Mesenteric fat pad (tissue), 1 donor: ENCODE measurements at regions not wholly inside any gene's neighbourhood (a gene's known extent, or its start where the extent isn't known, plus 50 kb on each side); places are given as distances from the start of the nearest gene placed in this dataset.

Experiments
- DNase-seq: peaks from one replicate; pipeline ENCODE4 v3.0.0-alpha.2; 2020; ENCODE audit warnings: low spot score
- donor health status: DM: yes; HTN: yes; CAD: no.

- no peak for DNase-seq
Measured at GRCh38 chr4:181143250-181143854, 1099.8 kb upstream of the TENM3 start.

DNA sequence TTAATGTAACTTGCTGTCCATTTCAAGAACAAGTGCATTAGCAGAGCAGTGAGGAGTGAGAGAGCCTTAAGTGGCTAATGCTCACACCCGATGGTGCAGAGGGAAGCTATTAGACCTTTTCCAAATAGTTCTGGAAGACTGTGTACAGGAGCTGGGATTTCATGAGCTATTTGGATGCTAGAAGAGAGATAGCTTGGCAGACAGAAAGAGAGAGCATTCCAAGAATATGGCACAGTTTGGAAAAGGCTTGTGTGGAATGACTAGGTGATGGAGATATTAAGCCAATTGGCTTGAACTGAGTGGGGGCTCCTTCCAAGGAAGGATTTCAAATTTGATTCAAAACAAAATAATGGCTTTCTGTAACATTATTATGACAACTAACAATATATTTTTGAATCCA is 1097.2 kb upstream of the TENM3 start:
- DNase-seq = no peak

GRCh38 chr4:181147416-181147951 is 1095.7 kb upstream of the TENM3 start:
- DNase-seq = no peak

DNA sequence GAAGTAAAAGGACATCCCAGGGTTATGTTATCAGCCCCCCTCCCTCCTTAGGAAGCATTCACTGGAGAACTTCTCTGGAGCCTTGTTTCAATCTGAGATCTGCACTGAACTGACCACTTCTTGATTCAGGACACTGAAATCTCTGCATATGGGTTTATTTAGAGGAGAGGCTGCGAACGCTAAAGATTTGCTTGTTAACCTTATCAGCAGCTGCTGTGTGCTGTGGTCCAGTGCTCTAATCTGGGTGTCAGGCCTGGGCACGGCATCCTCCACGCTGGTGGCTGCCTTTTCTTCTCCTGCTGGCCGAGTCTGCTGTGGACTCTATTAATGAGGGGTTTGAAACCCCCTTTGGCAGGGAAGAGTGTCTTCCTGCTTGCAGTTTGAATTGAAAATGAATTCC is 1094.7 kb upstream of the TENM3 start:
- DNase-seq = no peak

DNA sequence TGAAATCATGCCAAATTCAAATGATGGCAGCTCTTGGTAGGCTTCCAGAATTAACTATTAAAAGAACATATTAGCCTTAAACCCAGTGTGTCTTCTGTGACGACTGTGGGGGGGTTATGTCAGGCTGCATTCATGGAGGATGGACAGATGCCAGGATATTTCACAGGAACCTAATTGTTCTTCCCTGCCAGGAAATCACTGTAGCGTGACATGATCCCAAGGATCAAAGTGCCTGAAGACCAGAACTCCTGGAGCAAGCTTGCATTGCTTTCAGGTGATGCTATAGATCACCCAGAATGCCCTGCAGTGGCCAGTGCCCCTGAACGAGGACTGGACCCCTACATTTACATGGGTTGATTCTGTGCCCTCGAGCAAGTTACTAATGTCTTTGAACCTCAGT is 1093.0 kb upstream of the TENM3 start:
- DNase-seq = no peak

GRCh38 chr4:181151856-181152255 is 1091.3 kb upstream of the TENM3 start:
- DNase-seq = no peak

DNA sequence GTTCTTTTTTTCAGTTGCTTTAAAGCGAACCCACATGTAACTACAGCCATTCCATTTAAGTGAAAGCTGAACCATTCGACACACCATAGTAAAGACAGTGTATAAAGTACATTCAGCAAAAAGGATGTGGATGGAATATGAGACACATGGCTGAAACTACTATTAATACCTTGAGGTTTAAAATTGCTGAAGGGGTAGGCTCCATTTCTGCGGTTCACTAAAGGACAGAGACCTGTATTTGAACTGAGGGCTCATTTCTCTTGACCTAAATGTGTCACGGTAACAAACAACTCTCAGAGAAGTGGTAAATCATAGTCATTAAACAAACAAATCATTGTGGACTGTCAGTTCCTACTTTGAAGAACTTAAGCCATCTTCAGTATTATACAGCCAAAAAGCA is 1085.6 kb upstream of the TENM3 start:
- DNase-seq = no peak

GRCh38 chr4:181158971-181159370 is 1084.2 kb upstream of the TENM3 start:
- no peak for DNase-seq

DNA sequence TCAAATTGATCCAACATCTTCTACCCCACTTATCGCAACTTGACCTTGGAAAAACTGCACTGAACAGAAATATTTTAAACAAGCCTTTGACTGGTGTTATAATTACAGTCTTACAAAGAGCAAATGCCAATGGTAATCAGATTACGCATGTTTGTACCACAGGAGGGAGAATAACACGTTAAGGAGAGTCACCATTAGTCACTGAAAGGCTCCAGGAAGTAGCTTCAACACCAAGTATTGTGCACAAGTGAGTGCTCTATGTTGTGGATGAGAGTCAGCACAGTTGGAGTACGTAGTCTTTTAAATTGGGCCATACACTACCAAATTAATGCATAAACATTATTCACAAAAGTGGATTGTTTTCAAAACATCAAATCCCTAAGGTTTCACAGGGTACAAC is 1081.5 kb upstream of the TENM3 start:
- DNase-seq = no peak

DNA sequence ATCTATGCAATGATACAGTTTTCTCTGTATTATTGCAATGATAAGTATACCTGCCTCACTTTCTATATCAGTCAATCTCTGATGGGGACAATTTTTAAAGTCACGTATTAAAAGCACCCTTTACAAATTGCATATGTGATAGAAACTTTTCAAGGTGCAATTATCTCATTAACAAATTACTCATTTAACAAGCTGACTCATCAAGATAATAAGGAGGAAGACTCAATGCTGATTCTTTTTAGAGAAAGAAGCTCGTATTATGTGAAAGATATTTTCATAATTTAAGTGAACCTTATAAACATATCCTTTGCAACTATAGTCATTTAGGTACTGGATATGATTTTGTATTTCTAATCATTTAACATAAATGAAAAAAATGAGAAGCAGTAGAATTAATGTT is 1080.9 kb upstream of the TENM3 start:
- DNase-seq = no peak

DNA sequence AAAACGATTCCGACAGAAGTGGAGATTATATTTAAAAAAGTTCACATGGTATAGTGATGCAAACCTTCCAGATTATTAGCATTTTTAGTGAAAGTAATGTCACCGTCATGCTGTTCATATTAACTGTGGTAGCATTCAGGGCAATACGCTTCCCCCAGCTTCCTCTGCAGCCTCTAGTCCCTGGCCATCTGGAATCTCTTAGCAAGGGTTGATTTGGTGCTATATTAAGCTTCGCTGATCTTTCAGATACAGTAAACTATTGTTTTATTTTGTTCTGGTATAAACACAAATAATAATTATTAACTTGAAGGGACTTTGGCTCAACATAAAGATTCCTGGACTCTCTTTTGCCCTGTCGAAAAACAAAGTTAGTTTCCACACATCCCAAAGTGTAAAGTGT is 1080.5 kb upstream of the TENM3 start:
- no peak for DNase-seq

DNA sequence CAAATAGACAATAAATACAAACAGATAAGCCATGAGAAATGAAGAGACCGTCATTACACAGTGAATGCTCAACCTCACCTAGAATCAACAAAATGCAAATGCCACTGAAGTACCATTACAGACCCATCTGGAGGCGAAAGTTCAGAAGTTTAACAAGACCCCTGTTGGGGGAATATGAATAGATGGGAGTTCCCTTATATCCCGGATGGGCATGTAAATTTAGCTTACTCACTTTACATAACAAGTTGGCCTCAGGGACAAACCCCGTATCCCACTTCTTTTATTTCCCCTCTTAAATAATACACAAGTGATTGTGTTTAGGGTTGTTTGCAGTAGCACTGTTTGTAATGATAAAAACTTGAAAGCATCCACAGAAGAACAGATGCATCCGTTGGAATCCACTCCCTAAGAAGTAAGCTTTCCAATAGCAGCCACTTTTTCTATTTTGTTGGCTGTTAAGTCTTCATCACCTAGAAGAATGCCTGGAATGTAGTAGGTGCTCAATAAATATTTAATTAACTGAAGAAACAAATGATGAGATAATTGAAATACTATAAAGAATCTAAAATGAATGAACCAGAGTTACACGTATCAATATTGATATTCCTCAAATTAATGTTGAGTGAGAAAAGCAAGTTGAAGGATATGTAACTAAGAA is 1076.3 kb upstream of the TENM3 start:
- no peak for DNase-seq

DNA sequence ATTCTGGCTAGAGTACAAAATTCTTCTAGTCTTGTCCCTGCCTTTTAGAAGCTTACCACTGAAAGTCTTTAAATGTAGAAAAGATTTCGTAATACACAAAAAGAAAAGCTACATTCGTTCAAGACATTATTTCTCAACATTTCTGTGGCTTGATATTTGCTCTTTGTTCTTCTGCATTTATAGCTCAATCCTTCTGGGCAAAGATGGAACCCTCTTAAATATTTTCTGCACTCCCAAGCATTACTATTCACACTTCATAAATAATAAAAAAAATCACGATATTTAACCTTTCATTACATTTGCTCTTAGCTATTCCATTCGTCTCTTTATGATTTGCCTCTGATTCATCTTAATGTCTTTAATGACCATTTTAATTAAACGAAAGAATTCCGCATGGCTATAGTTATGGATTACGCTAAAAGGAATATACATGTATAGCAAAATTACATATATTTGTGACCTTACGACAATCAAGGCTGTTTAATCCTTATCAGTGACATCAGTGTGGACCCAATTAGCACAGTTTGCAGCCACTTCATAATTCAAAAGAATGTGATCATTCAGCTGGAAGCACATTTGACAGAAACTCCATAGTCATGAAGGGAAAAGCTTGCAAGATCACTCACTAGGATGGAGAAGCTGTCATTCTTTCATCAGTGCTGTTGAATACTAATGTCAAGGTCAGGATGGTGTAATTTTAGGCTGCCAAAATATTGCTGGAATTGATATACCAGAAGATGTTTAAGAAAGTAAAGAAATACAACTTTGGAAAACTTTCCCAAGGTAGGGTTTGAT is 1075.0 kb upstream of the TENM3 start:
- no peak for DNase-seq

DNA sequence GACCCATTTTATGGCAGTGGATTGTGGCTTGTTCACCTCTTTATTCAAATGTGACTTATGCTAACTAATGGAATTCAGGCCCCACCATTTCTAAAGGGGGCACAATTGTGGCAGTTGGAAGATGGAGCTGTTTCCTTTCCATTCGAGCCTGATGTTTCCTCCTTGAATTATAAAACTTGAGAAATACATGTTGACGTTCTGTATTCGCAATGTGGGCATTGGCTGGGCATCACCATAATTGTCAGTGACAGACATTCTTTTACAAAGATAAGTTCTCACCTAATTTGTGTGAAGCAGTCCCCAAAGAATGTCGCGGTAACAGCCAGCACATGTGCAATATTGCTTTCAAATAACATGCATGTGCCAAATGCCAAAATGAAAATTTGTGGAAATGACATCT is 1070.2 kb upstream of the TENM3 start:
- DNase-seq = no peak

DNA sequence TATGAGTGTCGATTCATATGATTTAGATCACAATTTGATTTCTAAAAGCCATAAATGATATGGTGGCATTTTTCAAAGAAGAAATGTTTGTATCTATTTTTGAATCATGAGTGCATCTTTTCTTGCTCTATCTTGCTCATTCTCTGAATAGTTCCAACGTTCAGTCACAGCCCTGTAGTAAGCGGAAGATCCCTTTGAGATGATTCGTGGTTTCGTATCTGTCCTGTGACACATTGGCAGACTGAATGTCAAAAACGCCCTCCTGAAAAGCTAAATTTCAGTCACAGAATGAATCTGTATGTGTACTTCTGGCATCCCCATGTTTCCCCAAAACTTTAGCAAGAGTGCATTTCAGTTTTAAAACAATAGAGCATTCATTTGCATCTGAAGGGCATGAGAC is 1066.9 kb upstream of the TENM3 start:
- DNase-seq = no peak

DNA sequence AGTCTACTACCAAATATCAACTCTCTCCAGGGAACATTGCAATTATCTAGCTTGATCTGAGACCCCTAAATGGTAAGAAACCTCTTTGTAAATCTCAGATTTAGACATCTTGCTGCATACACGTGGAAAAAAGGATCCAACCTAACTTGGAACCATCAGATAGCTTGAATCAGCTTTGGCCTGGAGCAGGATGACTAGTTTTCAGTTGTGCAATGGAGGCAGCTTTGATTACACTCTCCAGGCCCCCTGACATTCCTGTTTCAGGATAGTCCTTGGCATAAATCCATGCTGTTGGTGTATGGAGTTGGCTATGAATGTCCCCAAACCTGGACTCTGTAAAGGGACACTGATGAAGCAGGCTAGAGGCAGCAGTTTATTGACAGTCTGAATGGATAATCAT is 1061.9 kb upstream of the TENM3 start:
- no peak for DNase-seq

GRCh38 chr4:181189751-181190150 is 1053.5 kb upstream of the TENM3 start:
- no peak for DNase-seq

DNA sequence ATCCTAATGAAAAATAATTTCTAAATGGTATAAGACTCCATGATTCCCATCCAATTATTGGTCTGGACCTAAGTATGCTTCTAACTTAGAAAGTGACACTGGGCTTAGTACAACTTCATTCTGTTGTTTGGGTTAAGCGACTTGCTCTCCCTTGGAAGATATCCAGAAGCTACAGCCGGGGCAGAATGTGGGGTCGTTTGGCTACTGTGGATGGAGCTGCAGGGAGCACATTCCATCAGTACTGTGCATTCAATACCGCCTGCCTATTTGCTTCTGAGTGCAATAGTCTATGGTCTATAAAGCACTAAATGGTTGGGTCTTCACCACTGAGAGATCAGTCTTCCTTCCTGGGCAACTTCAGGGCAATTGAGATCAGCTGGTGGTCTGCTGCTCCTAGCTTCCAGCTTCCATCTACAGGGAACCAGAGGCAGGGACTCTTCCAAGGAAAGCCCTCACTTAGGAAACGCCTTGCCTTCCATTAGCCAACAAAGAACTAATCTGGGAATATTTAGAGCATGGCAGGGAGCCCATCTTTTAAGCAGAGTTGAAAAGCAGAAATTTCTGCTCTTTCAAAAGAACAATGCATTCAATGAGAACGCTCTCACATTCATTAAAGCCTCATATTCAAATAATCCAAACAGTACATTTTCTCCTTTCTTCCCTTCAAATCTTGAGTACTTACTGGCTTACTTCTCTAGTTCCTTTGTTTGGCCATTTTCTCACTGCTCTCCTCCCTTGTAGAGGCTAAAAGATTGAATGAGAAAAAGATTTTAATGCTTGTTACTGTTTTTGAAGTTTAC is 1049.9 kb upstream of the TENM3 start:
- DNase-seq = no peak

DNA sequence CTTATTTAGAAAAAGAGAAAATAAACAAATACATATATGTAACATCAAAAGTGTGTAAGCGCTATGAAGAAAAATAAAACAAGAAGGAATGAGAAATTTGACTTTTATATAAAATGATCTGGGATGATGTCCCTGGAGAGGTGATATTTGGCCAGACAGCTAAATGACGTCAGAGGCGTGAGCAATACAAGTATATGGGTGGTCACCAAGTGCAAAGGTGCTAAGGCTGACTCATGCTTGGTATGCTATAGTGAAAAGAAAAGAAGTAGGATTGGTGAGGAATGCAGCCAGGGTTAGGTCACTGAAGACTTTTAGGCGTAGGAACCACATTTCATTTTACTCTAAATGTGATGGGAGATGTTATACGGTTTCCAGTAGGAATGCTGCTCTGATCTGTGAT is 1049.1 kb upstream of the TENM3 start:
- DNase-seq = no peak

DNA sequence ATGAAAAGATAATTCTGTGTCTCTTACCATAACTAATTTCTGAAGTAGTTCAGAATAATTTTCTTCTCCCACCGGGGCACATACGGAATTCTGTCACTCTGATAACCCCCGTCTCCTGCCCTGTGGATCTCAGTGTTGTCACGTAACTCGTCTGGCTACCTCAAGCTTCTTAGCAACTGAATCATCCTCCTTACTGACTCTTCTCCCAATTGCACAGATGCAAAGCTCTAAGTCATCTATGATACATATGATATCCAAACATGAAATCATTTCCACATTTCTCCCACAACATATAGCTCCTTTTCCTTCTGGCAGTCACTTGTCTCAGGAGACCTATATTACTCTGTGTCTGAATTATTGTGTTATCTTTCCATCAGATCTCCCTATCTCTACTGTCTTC is 1043.1 kb upstream of the TENM3 start:
- no peak for DNase-seq

DNA sequence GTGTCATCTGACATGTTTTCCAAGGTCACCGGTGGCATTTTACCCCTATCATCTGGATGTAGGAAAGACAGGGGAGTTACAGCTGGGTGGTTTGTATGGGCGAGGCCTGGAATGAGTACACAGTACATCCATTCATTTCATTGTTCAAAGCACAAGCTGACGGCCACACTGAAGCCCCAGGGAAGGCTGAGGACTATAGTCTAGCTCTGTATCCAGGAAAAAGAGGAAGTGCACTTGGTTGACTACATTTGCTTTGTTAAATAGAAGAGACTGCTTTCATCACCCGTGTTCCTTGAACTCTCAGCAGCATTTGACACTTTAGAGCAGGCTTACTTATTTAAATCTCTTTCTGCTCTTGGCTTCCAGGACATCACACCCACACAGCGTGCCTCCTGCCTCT is 1041.0 kb upstream of the TENM3 start:
- DNase-seq = no peak

GRCh38 chr4:181204109-181204508 is 1039.1 kb upstream of the TENM3 start:
- no peak for DNase-seq
